ENCODE measurements at regions not wholly inside any gene's neighbourhood (a gene's known extent, or its start where the extent isn't known, plus 50 kb on each side); places are given as distances from the start of the nearest gene placed in this dataset.
"Not testable (repeated sequence)": the region's sequence is repeated elsewhere in the genome, so short reads cannot be mapped to it uniquely, and the experiment has no call there.

- Histone ChIP-seq H3K27me3 (no peaks in the 10 kb centered on the region), H3K36me3 (replicated peaks in 1 of 2; ENCODE audit: insufficient read depth in 1 of 2, low read depth in 2 of 2) (no peaks in the 10 kb centered on the region), H3K4me3 (no peak overlapping the region), H3K4me1 (no peaks in the 10 kb centered on the region), H3K27ac (no peak overlapping the region), H3K9me3 (no peaks in the 10 kb centered on the region)
- intact Hi-C loops (cut with DNase I), result no loop called here
- DNase-seq (no peak), ATAC-seq (no peak)
- no peak for TF ChIP-seq POLR2A (IDR thresholded peaks at IDR 0.05)
- TF ChIP-seq CTCF (IDR thresholded peaks at IDR 0.05), result no peak
- WGBS, 2 donors, result 67 to 81% methylated on average over 1 of the region's 1 CpG
These were observed 156.2 kb upstream of the S1PR3 start for GRCh38 chr9:88835038-88835466.

GRCh38 chr9:88835772-88836171, 155.5 kb upstream of the S1PR3 start:
- ATAC-seq (no peak), DNase-seq (no peak)
- TF ChIP-seq CTCF (IDR thresholded peaks at IDR 0.05) (no peak), POLR2A (IDR thresholded peaks at IDR 0.05) (no peak)
- intact Hi-C loops (cut with DNase I), result no loop called here
- H3K27ac ChIP-seq, result no peak overlapping the region
- WGBS, 2 donors, result 63 to 68% methylated on average over 3 of the region's 3 CpGs
- no peaks in the 10 kb centered on the region for H3K4me1 ChIP-seq
- no peaks in the 10 kb centered on the region for H3K27me3 ChIP-seq
- H3K36me3 ChIP-seq (replicated peaks in 1 of 2; ENCODE audit: insufficient read depth in 1 of 2, low read depth in 2 of 2), result no peaks in the 10 kb centered on the region
- H3K4me3 ChIP-seq, result no peak overlapping the region
- H3K9me3 ChIP-seq, result no peaks in the 10 kb centered on the region

GRCh38 chr9:88837731-88838130, 153.5 kb upstream of the S1PR3 start:
- Histone ChIP-seq H3K4me3 (no peak overlapping the region), H3K27me3 (no peaks in the 10 kb centered on the region), H3K9me3 (no peaks in the 10 kb centered on the region), H3K4me1 (no peaks in the 10 kb centered on the region), H3K27ac (no peak overlapping the region), H3K36me3 (replicated peaks in 1 of 2; ENCODE audit: insufficient read depth in 1 of 2, low read depth in 2 of 2) (no peaks in the 10 kb centered on the region)
- DNase-seq, result no peak
- 80 to 84% methylated on average over 2 of the region's 2 CpGs for WGBS, 2 donors
- no peak for ATAC-seq
- intact Hi-C loops (cut with DNase I), result no loop called here
- TF ChIP-seq CTCF (IDR thresholded peaks at IDR 0.05), result no peak
- TF ChIP-seq POLR2A (IDR thresholded peaks at IDR 0.05), result no peak

- H3K4me3 ChIP-seq; H3K9me3 ChIP-seq; ATAC-seq; H3K36me3 ChIP-seq (replicated peaks in 1 of 2; ENCODE audit: insufficient read depth in 1 of 2, low read depth in 2 of 2); H3K27me3 ChIP-seq; H3K27ac ChIP-seq; DNase-seq; H3K4me1 ChIP-seq; intact Hi-C loops (cut with DNase I): not testable (repeated sequence)
- 73 to 76% methylated on average over 6 of the region's 6 CpGs for WGBS, 2 donors
These were observed 141.4 kb upstream of the S1PR3 start for GRCh38 chr9:88849878-88850277.

GRCh38 chr9:88852794-88853193, 138.5 kb upstream of the S1PR3 start:
- ATAC-seq (no peak), DNase-seq (peak in 1 of 4 donors; percentile 14)
- no peak for TF ChIP-seq POLR2A (IDR thresholded peaks at IDR 0.05)
- no peak for TF ChIP-seq CTCF (IDR thresholded peaks at IDR 0.05)
- Histone ChIP-seq H3K4me3 (no peak overlapping the region), H3K4me1 (no peaks in the 10 kb centered on the region), H3K9me3 (no peaks in the 10 kb centered on the region), H3K36me3 (replicated peaks in 1 of 2; ENCODE audit: insufficient read depth in 1 of 2, low read depth in 2 of 2) (no peaks in the 10 kb centered on the region), H3K27ac (no peak overlapping the region), H3K27me3 (no peaks in the 10 kb centered on the region)
- intact Hi-C loops (cut with DNase I), result no loop called here
- WGBS, 2 donors, result 67 to 77% methylated on average over 1 of the region's 1 CpG

Measured in body of pancreas (tissue), 4 donors.